ENCODE measurements at regions not wholly inside any gene's neighbourhood (a gene's known extent, or its start where the extent isn't known, plus 50 kb on each side); places are given as distances from the start of the nearest gene placed in this dataset.

- TF ChIP-seq, protein P1, sequence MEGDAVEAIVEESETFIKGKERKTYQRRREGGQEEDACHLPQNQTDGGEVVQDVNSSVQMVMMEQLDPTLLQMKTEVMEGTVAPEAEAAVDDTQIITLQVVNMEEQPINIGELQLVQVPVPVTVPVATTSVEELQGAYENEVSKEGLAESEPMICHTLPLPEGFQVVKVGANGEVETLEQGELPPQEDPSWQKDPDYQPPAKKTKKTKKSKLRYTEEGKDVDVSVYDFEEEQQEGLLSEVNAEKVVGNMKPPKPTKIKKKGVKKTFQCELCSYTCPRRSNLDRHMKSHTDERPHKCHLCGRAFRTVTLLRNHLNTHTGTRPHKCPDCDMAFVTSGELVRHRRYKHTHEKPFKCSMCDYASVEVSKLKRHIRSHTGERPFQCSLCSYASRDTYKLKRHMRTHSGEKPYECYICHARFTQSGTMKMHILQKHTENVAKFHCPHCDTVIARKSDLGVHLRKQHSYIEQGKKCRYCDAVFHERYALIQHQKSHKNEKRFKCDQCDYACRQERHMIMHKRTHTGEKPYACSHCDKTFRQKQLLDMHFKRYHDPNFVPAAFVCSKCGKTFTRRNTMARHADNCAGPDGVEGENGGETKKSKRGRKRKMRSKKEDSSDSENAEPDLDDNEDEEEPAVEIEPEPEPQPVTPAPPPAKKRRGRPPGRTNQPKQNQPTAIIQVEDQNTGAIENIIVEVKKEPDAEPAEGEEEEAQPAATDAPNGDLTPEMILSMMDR (IDR thresholded peaks at IDR 0.05; ENCODE audit: low read depth, low read length): no peak
- TF ChIP-seq POLR2A (IDR thresholded peaks at IDR 0.05; ENCODE audit: extremely low read depth, insufficient read length) (no peak), MAX (IDR thresholded peaks at IDR 0.05; ENCODE audit: low read depth, low read length) (no peak)
These were observed 1078.9 kb downstream of the SLITRK1 start for GRCh38 chr13:82803341-82803740.
